ENCODE measurements at regions not wholly inside any gene's neighbourhood (a gene's known extent, or its start where the extent isn't known, plus 50 kb on each side); places are given as distances from the start of the nearest gene placed in this dataset.

DNA sequence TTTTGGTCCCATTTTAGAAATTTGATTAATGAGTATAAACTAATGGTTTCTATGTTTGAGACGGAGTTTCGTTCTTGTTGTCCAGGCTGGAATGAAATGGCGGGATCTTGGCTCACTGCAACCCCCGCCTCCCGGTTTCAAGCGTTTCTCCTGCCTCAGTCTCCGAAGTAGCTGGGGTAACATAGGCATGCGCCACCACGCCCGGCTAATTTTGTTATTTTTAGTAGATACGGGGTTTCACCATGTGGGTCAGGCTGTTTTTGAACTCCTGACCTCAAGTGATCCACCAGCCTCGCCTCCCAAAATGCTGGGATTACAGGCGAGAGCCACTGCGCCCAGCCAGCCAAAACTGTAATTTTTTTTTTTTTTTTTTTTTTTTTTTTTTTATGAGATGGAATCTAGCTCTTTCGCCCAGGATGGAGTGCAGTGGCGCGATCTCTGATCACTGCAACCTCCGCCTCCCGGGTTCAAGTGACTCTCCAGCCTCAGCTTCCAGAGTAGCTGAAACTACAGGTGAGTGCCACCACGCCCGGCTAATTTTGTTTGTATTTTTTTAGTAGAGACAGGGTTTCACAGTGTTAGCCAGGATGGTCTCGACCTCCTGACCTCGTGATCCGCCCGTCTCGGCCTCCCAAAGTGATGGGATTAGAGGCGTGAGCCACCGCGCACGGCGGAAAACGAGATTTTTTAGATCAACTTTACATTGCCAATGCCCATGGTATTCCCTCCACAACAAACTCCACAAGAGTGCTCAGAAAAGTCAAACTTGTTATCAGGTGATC is 127.8 kb downstream of the HFE start:
- Mint-ChIP-seq H3K27me3 (no peaks in the 10 kb centered on the region), H3K36me3 (no peaks in the 10 kb centered on the region), H3K4me3 (no peak overlapping the region), H3K9me3 (no peaks in the 10 kb centered on the region), H3K27ac (no peak overlapping the region), H3K4me1 (peaks cover 8% of the 10 kb centered on the region)
- no peak for DNase-seq

DNA sequence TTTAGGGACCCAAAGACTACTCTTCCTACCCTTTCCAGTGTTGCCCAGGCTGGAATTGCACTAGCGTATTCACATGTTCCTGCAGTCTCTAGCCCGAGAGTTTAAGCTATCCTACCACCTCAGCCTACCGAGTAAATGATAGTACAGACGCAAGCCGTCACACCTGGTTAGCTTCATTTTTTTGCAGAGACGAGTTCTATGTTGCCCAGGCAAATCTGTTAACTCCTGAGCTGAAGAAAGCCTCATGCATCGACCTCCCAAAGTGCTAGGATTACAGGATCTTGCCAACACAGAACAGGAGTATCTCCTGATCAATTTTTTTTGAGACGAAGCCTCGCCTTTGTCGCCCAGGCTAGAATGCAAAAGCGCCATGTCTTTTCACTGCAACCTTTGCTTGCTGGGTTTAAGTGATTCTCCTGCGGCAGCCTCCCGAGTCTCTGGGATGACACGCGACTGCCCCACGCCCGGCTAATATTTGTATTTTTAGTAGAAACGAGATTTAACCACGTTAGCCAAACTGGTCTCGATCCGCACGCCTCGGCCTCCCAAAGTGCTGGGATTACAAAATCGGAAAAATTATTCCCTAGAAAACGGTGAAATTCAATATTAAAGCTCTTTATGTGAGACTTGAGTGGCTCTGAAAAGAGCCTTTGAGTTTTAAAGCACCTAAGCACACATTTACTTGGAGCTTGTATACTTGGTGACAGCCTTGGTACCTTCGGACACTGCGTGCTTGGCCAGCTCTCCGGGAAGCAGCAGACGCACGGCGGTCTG is 128.5 kb downstream of the HFE start:
- Mint-ChIP-seq H3K4me1 (peaks cover 9% of the 10 kb centered on the region), H3K9me3 (no peaks in the 10 kb centered on the region), H3K27ac (no peak overlapping the region), H3K27me3 (no peaks in the 10 kb centered on the region), H3K36me3 (no peaks in the 10 kb centered on the region), H3K4me3 (no peak overlapping the region)
- DNase-seq, result peak; percentile 50

DNA sequence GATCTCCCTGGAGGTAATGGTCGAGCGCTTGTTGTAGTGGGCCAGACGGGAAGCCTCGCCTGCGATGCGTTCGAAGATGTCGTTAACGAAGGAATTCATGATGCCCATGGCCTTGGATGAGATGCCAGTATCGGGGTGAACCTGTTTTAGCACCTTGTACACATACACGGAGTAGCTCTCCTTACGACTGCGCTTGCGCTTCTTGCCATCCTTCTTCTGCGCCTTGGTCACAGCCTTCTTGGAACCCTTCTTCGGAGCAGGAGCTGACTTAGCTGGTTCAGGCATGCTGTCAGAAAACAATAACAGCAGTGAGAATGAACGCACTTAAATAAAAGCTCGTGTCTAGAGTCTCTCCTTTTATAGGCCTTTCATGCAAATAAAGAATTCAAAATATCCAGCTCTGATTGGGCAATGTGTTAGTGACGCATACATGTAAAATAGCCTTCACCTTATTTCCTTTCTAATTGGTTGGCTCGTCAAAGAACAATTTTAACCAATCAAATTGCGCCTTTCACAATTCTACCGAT is 129.2 kb downstream of the HFE start:
- no peak overlapping the region for H3K27ac Mint-ChIP-seq
- no peaks in the 10 kb centered on the region for H3K27me3 Mint-ChIP-seq
- H3K9me3 Mint-ChIP-seq, result no peaks in the 10 kb centered on the region
- H3K4me1 Mint-ChIP-seq, result peaks cover 9% of the 10 kb centered on the region
- peak; percentile 82 for DNase-seq
- no peak overlapping the region for H3K4me3 Mint-ChIP-seq
- H3K36me3 Mint-ChIP-seq, result no peaks in the 10 kb centered on the region

DNA sequence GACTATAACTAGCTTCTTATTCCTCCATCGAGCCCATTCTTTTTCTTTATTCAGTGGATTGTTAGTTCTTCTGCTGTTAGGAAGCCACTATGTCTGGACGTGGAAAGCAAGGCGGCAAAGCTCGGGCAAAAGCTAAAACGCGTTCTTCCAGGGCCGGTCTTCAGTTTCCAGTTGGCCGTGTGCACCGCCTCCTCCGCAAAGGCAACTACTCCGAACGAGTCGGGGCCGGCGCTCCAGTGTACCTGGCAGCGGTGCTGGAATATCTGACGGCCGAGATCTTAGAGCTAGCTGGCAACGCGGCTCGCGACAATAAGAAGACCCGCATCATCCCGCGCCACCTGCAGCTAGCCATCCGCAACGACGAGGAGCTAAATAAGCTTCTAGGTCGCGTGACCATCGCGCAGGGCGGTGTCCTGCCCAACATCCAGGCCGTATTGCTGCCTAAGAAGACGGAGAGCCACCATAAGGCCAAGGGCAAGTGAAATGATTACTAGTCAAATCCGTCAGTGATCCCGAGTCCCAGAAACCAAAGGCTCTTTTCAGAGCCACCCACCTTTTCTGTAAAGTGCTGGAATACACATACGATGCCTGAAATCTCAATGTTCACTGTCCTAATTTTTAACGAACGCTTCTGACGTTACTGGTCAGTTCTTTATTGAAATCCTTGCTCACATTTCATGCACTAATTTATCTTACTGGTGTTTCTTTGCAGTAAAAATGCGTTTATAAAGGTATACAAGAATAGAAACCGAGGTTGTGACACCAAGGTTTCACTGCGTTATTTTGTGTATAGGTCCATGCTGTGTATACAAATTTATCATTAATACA is 129.9 kb downstream of the HFE start:
- no peaks in the 10 kb centered on the region for H3K36me3 Mint-ChIP-seq
- no peaks in the 10 kb centered on the region for H3K27me3 Mint-ChIP-seq
- peaks cover 9% of the 10 kb centered on the region for H3K4me1 Mint-ChIP-seq

DNA sequence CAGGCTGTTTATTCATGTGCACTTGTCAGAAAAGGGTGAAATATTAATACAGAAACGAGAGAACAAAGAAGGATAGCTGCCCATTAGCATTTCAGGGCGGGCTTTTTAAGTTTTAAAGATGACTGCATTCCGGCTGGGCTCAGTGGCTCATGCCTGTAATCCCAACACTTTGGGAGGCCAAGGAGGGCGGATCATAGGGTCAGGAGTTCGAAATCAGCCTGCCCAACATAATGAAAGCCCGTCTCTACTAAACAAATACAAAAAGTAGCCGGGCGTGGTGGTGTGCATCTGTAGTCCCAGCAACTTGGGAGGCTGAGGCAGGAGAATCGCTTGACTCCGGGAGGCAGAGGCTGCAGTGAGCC is 130.5 kb downstream of the HFE start:
- no peak for DNase-seq
- Mint-ChIP-seq H3K4me3 (no peak overlapping the region), H3K27me3 (no peaks in the 10 kb centered on the region), H3K9me3 (no peaks in the 10 kb centered on the region), H3K4me1 (peaks cover 9% of the 10 kb centered on the region), H3K27ac (no peak overlapping the region), H3K36me3 (no peaks in the 10 kb centered on the region)

More for the DNA sequence above, 129.9 kb downstream of the HFE start:
- H3K9me3 Mint-ChIP-seq, result no peaks in the 10 kb centered on the region
- DNase-seq, result peak; percentile 85
- H3K27ac Mint-ChIP-seq, result no peak overlapping the region
- no peak overlapping the region for H3K4me3 Mint-ChIP-seq

DNA sequence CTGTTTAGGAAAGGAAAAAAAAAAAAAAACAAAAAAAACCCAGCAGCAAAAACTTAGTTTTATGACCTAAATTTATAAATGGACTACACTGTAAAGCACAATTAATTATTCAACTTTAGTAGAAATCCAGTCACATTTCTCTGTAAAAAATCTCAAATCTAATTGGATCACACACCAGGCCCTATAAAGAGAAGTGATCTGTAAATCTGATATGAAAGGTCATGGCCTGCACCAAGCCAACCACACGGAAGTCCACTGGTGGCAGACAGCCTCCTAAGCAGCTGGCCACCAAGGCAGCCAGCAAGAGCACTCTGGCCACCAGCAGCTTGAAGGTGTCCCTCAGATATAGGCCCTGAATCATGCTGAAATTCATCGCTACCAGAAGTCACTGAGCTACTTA is 131.6 kb downstream of the HFE start:
- Mint-ChIP-seq H3K27ac (peak overlapping the region; percentile 23), H3K4me3 (no peak overlapping the region)

DNA sequence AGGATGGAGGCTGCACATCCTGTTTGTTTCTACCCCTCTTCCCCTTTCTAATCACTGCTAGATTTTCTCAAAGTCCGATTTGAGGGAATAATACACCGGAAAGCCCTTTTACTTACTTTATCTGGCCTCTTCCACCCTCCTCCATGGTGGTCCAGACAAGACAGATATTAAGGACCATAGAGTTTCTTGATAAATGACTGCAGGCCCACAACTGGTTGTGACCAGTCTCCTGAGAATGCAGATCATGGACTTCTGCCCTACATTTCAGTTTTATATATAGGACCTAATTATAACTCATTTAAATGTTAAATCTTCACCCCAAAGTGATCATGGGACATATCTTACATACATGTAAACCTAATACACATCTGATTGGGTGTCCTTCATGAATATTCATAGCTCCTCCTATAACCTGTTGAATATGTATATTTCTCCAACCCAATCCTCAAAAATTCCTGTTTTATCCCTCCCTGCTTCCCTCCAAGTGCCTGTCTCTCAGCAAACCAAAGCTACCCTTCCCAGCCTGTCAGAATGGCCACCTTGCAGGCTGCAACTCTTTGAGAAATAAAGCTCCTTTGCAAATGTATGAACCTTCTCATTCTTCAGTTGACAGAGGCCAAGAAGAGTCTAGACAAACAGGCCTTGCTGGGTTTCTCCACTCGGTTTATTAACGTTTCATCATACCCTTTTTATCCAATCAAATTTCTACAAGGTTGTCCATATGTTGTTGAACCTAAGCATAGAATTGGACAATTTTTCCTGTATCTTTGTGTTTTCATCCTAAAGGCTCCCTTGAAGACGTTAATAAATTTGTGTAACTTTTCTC is 133.1 kb downstream of the HFE start:
- H3K36me3 Mint-ChIP-seq, result no peaks in the 10 kb centered on the region
- peaks cover 5% of the 10 kb centered on the region for H3K4me1 Mint-ChIP-seq
- peak overlapping the region; percentile 22 for H3K27ac Mint-ChIP-seq
- DNase-seq, result no peak
- no peaks in the 10 kb centered on the region for H3K27me3 Mint-ChIP-seq
- H3K9me3 Mint-ChIP-seq, result no peaks in the 10 kb centered on the region
- H3K4me3 Mint-ChIP-seq, result no peak overlapping the region

More for the DNA sequence above, 131.6 kb downstream of the HFE start:
- H3K4me1 Mint-ChIP-seq, result peaks cover 5% of the 10 kb centered on the region
- no peaks in the 10 kb centered on the region for H3K36me3 Mint-ChIP-seq
- DNase-seq, result no peak
- H3K27me3 Mint-ChIP-seq, result no peaks in the 10 kb centered on the region
- H3K9me3 Mint-ChIP-seq, result no peaks in the 10 kb centered on the region

DNA sequence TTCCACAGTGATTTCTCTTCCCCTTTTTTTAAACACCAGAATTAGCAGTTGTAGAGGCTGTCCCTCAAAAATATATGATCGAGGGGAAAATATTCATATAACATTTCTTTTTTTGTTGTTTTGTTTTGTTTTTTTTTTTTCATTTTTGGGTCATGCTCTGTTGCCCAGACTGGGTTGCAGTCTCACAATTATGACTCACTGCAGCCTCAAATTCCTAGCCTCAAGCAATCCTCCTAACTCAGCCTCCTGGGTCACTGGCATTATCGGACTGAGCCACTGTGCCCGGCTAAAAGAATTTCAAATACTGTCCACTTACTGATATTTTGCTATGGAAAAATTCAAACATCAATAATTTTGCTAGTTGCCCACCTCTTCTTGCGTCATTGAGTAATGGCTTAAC is 134.0 kb downstream of the HFE start:
- Mint-ChIP-seq H3K4me1 (peaks cover 5% of the 10 kb centered on the region), H3K27ac (no peak overlapping the region), H3K4me3 (no peak overlapping the region), H3K27me3 (no peaks in the 10 kb centered on the region), H3K36me3 (no peaks in the 10 kb centered on the region), H3K9me3 (no peaks in the 10 kb centered on the region)
- no peak for DNase-seq

DNA sequence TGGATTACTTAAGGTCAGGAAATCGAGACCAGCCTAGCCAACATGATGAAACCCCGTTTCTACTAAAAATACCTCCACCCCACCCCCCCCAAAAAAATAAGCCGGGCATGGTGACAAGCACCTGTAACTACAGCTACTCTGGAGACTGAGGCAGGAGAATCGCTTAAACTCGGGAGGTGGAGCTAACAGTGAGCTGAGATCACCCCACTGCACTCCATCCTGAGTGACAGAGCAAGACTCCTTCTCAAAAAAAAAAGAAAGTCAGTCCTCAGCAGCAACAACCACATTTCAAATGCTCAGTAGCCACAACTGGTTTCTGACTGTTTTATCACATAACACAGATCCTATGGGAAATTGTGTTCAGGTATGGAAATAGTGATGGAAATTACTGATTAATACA is 135.3 kb downstream of the HFE start:
- Mint-ChIP-seq H3K27me3 (no peaks in the 10 kb centered on the region), H3K27ac (peak overlapping the region; percentile 83), H3K36me3 (peaks cover 3% of the 10 kb centered on the region), H3K4me3 (peak overlapping the region; percentile 68), H3K4me1 (peaks cover 10% of the 10 kb centered on the region), H3K9me3 (no peaks in the 10 kb centered on the region)
- DNase-seq, result no peak

DNA sequence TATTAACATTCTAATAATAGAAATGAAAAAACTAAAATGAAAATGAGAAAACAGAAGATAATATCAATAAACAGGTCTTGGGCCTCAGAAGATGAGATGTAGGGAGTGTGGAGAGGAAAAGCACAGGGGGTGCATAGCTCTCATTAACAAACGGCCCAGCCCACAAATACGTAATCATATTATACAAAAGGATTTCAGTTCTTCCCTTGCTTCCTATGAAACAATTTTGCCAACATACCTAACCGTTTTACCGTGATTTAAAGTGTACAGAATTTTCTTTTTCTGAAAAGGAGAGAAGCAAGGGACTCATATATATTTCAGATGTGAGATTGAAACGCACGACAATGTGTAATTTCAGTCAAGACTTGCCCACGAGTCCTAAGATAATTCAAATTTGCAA is 136.0 kb downstream of the HFE start:
- Mint-ChIP-seq H3K4me1 (peaks cover 10% of the 10 kb centered on the region), H3K27ac (no peak overlapping the region), H3K4me3 (no peak overlapping the region), H3K27me3 (no peaks in the 10 kb centered on the region), H3K9me3 (no peaks in the 10 kb centered on the region), H3K36me3 (peaks cover 3% of the 10 kb centered on the region)
- no peak for DNase-seq

DNA sequence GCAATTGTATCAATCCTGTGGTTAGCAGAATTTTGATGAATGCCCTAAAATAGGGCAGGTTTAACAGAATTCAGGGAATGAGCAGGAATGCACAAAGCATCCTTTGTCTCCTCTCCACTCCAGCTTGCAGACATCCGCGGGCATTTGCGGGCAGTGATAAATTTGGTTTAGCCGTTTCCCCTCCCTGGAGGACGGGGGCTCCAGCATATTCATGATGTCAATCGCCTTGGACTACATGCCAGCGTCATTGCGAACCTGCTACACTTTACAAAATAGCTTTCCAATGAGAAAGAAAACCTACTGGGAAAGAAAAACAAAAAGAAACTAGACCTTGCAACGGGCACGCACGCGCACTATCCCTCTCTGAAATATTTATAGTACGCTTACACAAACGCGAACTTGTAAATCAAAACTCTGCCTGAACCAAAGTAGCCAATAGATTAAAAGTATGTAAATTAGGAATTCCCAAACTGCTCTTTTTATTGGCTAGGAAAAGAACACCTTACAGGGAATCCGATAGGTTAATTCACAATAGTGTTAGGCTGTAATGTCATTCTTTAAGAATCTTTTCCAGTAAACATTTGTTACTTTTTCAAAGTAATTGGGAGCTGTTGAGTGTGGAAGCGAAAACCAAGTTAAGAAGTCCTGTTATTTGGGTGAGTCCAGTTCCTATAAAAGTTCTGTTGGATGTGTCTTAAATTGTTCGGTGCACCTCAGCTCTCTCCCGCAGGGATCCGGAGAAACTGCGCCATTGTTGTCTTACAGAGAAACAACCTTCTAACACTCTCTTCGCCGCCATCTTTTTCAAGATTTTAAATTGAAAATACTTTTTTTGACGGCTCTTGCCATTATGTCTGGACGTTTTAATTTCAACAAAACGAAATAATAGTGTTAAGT is 136.7 kb downstream of the HFE start:
- Mint-ChIP-seq H3K27me3 (no peaks in the 10 kb centered on the region), H3K9me3 (no peaks in the 10 kb centered on the region), H3K27ac (no peak overlapping the region), H3K36me3 (peaks cover 3% of the 10 kb centered on the region), H3K4me3 (no peak overlapping the region), H3K4me1 (peaks cover 11% of the 10 kb centered on the region)
- peak; percentile 52 for DNase-seq

DNA sequence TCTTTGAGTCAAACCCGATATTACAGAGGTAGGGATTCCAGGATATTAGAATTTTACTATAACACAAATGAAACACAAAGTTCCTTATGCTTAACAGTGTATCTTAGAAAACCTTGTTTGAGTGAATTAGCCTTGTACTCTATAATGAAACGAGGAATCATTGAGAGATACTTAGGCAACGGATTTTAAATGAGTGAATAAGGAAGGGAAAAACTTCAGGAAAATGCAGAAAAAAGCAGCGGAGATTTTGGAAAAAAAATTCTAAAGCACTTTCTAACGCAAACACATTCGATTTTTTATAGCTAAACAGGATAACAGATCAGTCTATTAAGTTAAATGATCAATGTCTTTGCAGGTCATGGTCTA is 137.3 kb downstream of the HFE start:
- peaks cover 14% of the 10 kb centered on the region for H3K4me1 Mint-ChIP-seq
- no peaks in the 10 kb centered on the region for H3K9me3 Mint-ChIP-seq
- H3K36me3 Mint-ChIP-seq, result peaks cover 3% of the 10 kb centered on the region
- DNase-seq, result no peak
- no peak overlapping the region for H3K27ac Mint-ChIP-seq
- H3K4me3 Mint-ChIP-seq, result no peak overlapping the region
- H3K27me3 Mint-ChIP-seq, result no peaks in the 10 kb centered on the region

DNA sequence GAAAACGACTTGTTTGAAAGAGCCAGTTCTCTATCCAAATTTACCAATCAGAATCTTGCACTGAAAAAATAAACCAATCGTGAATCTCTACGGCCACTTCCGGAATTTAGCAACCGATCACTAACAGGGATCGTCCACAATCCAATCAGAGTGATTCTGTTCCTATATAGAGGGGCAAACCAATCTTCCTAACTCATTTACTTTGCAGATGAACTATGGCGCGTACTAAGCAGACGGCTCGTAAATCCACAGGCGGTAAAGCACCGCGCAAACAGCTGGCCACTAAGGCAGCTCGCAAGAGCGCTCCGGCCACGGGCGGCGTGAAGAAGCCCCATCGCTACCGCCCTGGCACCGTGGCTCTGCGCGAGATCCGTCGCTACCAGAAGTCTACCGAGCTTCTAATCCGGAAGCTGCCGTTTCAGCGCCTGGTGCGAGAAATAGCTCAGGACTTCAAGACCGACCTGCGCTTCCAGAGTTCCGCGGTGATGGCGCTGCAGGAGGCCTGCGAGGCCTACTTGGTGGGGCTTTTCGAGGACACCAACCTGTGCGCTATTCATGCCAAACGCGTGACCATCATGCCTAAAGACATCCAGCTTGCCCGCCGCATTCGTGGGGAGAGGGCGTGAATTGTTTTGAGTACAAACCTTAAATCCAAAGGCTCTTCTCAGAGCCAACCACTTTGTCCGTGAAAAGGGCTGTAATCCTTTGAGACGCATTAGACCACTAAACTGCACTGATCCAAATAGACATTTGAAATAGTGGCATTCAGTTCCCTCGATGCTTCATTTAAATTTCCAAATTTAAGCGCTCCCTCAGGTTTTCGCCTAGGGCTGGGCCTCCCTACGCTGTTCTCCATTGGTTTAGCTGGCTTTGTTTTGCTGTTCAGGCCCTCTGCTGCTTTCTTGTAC is 138.0 kb downstream of the HFE start:
- H3K36me3 Mint-ChIP-seq, result peaks cover 3% of the 10 kb centered on the region
- no peak overlapping the region for H3K4me3 Mint-ChIP-seq
- peaks cover 11% of the 10 kb centered on the region for H3K4me1 Mint-ChIP-seq
- no peak overlapping the region for H3K27ac Mint-ChIP-seq
- DNase-seq, result no peak
- H3K9me3 Mint-ChIP-seq, result no peaks in the 10 kb centered on the region
- H3K27me3 Mint-ChIP-seq, result no peaks in the 10 kb centered on the region

All from activated naive CD8-positive, alpha-beta T cell treated with anti-CD3 and anti-CD28 coated beads for 36 hours (primary cell).